ENCODE measurements at regions not wholly inside any gene's neighbourhood (a gene's known extent, or its start where the extent isn't known, plus 50 kb on each side); places are given as distances from the start of the nearest gene placed in this dataset.
"Not testable (repeated sequence)": the region's sequence is repeated elsewhere in the genome, so short reads cannot be mapped to it uniquely, and the experiment has no call there.

DNA sequence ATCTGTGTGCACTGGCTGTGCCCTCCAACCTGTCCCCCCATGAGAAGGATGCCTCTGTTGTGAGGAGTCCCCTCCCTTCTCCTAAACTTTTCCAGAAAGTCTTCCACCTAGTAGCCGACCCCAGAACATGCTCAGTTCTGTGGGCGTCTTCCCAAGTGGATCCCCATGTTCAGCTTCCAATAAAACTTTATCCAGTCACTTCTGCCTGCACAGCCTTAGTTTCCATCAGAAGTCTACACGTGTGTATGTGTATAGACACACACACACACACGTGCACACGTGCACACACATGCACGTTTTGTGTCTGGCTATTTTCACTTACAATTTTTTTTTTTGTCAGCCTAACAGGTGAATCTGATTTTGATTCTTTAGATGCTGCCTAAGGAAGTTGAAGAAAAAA, 115.1 kb downstream of the RTP5 start:
- DNase-seq, result no peak
- Histone ChIP-seq H3K27ac (no peak overlapping the region), H3K36me3 (no peaks in the 10 kb centered on the region), H3K4me3 (ENCODE audit: low read depth, low read length) (no peak overlapping the region), H3K27me3 (ENCODE audit: insufficient read depth, low read depth, severe bottlenecking) (no peaks in the 10 kb centered on the region), H3K9me3 (ENCODE audit: severe bottlenecking) (no peaks in the 10 kb centered on the region)
- no peak for TF ChIP-seq CTCF (IDR thresholded peaks at IDR 0.05; ENCODE audit: low read depth, low read length)

- H3K27ac ChIP-seq; H3K36me3 ChIP-seq; H3K4me3 ChIP-seq (ENCODE audit: low read depth, low read length); H3K27me3 ChIP-seq (ENCODE audit: insufficient read depth, low read depth, severe bottlenecking); DNase-seq; H3K9me3 ChIP-seq (ENCODE audit: severe bottlenecking): not testable (repeated sequence)
Measured at GRCh38 chr2:241985161-241985985, 115.8 kb downstream of the RTP5 start.

DNA sequence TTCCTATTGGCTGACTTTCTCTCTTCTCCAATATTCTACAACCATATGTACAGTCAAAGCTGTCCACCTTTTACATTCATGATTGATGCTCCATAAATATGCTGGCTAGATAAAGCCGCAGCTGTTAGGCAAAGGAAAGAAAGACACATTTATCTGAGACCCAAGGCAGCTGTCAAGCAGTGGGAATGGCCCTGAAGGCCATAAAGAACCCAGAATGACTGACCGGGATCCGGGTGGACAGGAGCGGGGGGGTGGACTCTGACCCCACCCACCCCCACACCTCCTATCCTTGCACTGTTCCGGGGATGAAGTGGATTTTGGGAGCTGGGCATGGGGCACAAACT, 116.4 kb downstream of the RTP5 start:
- no peak for TF ChIP-seq CTCF (IDR thresholded peaks at IDR 0.05; ENCODE audit: low read depth, low read length)
- H3K9me3 ChIP-seq (ENCODE audit: severe bottlenecking), result no peaks in the 10 kb centered on the region
- no peak for DNase-seq
- no peaks in the 10 kb centered on the region for H3K27me3 ChIP-seq (ENCODE audit: insufficient read depth, low read depth, severe bottlenecking)
- no peak overlapping the region for H3K4me3 ChIP-seq (ENCODE audit: low read depth, low read length)
- H3K36me3 ChIP-seq, result no peaks in the 10 kb centered on the region
- no peak overlapping the region for H3K27ac ChIP-seq

- Histone ChIP-seq H3K4me3 (ENCODE audit: low read depth, low read length) (no peak overlapping the region), H3K27me3 (ENCODE audit: insufficient read depth, low read depth, severe bottlenecking) (no peaks in the 10 kb centered on the region), H3K9me3 (ENCODE audit: severe bottlenecking) (no peaks in the 10 kb centered on the region), H3K27ac (no peak overlapping the region), H3K36me3 (no peaks in the 10 kb centered on the region)
- DNase-seq, result no peak
- TF ChIP-seq CTCF (IDR thresholded peaks at IDR 0.05; ENCODE audit: low read depth, low read length), result no peak
Measured at GRCh38 chr2:241986836-241987641, 117.5 kb downstream of the RTP5 start.

GRCh38 chr2:241987726-241988125, 118.2 kb downstream of the RTP5 start:
- DNase-seq, result no peak
- no peak for TF ChIP-seq CTCF (IDR thresholded peaks at IDR 0.05; ENCODE audit: low read depth, low read length)
- H3K27ac ChIP-seq, result no peak overlapping the region

GRCh38 chr2:241988146-241988545, 118.6 kb downstream of the RTP5 start:
- Histone ChIP-seq H3K9me3 (ENCODE audit: severe bottlenecking) (no peaks in the 10 kb centered on the region), H3K36me3 (no peaks in the 10 kb centered on the region), H3K4me3 (ENCODE audit: low read depth, low read length) (no peak overlapping the region), H3K27ac (no peak overlapping the region), H3K27me3 (ENCODE audit: insufficient read depth, low read depth, severe bottlenecking) (no peaks in the 10 kb centered on the region)
- DNase-seq, result no peak
- TF ChIP-seq CTCF (IDR thresholded peaks at IDR 0.05; ENCODE audit: low read depth, low read length), result no peak

More at GRCh38 chr2:241987726-241988125, 118.2 kb downstream of the RTP5 start:
- Histone ChIP-seq H3K27me3 (ENCODE audit: insufficient read depth, low read depth, severe bottlenecking) (no peaks in the 10 kb centered on the region), H3K4me3 (ENCODE audit: low read depth, low read length) (no peak overlapping the region), H3K36me3 (no peaks in the 10 kb centered on the region), H3K9me3 (ENCODE audit: severe bottlenecking) (no peaks in the 10 kb centered on the region)

Measured in WERI-Rb-1 (cell line).